Endodermal cell (in vitro differentiated cells): ENCODE measurements at regions not wholly inside any gene's neighbourhood (a gene's known extent, or its start where the extent isn't known, plus 50 kb on each side); places are given as distances from the start of the nearest gene placed in this dataset.

Experiments used
- DNase-seq: peaks from one replicate; pipeline ENCODE4 v3.0.0-alpha.2; 2017
- H3K27ac ChIP-seq: 2 replicates; pipeline ENCODE4 v1.5.1; 2013; ENCODE audit warnings: mild to moderate bottlenecking, low read depth, low read length, moderate library complexity
- H3K27me3 ChIP-seq: 2 replicates; pipeline ENCODE4 v1.6.1; 2013; ENCODE audit warnings: mild to moderate bottlenecking, low read length, moderate library complexity; ENCODE audit not compliant: insufficient read depth, control insufficient read depth, poor library complexity, severe bottlenecking
- H3K36me3 ChIP-seq: 2 replicates; pipeline ENCODE4 v1.7.0; 2013; ENCODE audit warnings: mild to moderate bottlenecking, low read length, moderate library complexity; ENCODE audit not compliant: control insufficient read depth, insufficient read depth
- H3K4me1 ChIP-seq: one replicate; pipeline ENCODE4 v1.7.0; 2013; ENCODE audit warnings: low read length; ENCODE audit not compliant: control insufficient read depth, insufficient read depth
- H3K4me3 ChIP-seq: 2 replicates; pipeline ENCODE4 v1.5.1; 2013; ENCODE audit warnings: mild to moderate bottlenecking, low read length, moderate library complexity
- H3K9ac ChIP-seq: 2 replicates; pipeline ENCODE4 v1.6.1; 2013; ENCODE audit warnings: mild to moderate bottlenecking, low read length, moderate library complexity; ENCODE audit not compliant: poor library complexity, severe bottlenecking; ENCODE audit errors: extremely low read depth
- H3K9me3 ChIP-seq: 2 replicates; pipeline ENCODE4 v1.6.1; 2013; ENCODE audit warnings: mild to moderate bottlenecking, low read length, moderate library complexity; ENCODE audit not compliant: control insufficient read depth
- H3K27ac Mint-ChIP-seq: 2 replicates; pipeline ENCODE4 v1.8.0; 2020; ENCODE audit warnings: mixed read lengths
- H3K27me3 Mint-ChIP-seq: 2 replicates; pipeline ENCODE4 v1.8.0; 2021; ENCODE audit warnings: mild to moderate bottlenecking, mixed read lengths; ENCODE audit not compliant: insufficient read depth
- H3K36me3 Mint-ChIP-seq: 2 replicates; pipeline ENCODE4 v1.8.0; 2020; ENCODE audit warnings: low read depth, mixed read lengths
- H3K4me1 Mint-ChIP-seq: 2 replicates; pipeline ENCODE4 v1.8.0; 2020; ENCODE audit warnings: mixed read lengths
- H3K4me3 Mint-ChIP-seq: 2 replicates; pipeline ENCODE4 v1.8.0; 2020; ENCODE audit warnings: mild to moderate bottlenecking, moderate library complexity, mixed read lengths
- H3K9me3 Mint-ChIP-seq: 2 replicates; pipeline ENCODE4 v1.8.0; 2020; ENCODE audit warnings: mild to moderate bottlenecking, mixed read lengths
- WGBS, 2 experiments: methylation state at CpG; one replicate each; pipeline versions ENCODE4 v1.1.5 to v1.1.7; 2013; ENCODE audit warnings: missing lambda C conversion rate in 2 of 2, mixed read lengths in 1 of 2; ENCODE audit not compliant: insufficient coverage in 1 of 2, insufficient read length in 1 of 2; 5-methylcytosine and 5-hydroxymethylcytosine counted together
- TF ChIP-seq, protein P1 (sequence below): fragments of 200-600 bp; sonication (generic); conservative IDR thresholded peaks from 2 replicates; pipeline ENCODE4 v1.5.0; 2021; ENCODE audit warnings: antibody characterized with exemption, mild to moderate bottlenecking

DNA sequence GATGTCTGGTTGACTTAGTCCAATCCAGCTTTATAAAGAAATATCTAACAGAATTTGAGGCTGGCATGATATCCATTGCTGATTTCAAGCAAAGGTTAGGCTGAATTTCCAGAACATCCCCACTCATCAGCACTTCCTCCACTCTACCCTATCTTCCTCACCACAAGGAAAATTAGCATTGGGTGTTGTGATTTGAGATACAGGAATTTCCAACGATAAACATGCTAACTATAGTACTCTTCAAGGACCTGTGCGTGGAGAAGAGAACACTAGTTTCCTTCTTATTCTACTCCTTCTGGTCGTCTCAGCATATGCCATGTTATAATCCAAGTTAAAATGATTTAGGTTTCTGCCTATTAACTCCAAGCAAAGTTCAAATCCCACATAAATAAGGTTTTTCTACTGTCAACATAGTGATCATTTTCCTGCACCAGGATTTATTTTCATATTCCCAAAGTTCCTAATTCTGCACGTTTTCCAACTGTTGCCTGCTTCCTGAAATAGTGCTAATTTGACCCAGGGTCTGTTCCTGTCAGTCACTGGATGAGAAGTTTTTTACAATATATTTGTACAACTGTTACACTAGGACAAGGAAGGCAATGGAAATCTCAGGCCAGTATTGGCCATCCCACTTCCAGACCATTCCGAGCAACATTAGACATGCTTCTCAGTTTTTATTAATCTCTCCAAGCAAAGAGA, 177.6 kb upstream of the EDNRA start:
- no peak overlapping the region for H3K4me3 ChIP-seq
- no peak overlapping the region for H3K27ac ChIP-seq
- 83 to 88% methylated on average over 1 to 5 of the region's 5 CpGs for WGBS, 2 experiments
- no peak overlapping the region for H3K4me3 Mint-ChIP-seq
- H3K9ac ChIP-seq: no peak overlapping the region
- H3K27ac Mint-ChIP-seq: no peak overlapping the region
- H3K27me3 ChIP-seq: no peaks in the 10 kb centered on the region
- DNase-seq: no peak
- no peaks in the 10 kb centered on the region for H3K9me3 Mint-ChIP-seq
- H3K36me3 ChIP-seq: no peaks in the 10 kb centered on the region
- no peaks in the 10 kb centered on the region for H3K4me1 ChIP-seq
- TF ChIP-seq, protein P1, sequence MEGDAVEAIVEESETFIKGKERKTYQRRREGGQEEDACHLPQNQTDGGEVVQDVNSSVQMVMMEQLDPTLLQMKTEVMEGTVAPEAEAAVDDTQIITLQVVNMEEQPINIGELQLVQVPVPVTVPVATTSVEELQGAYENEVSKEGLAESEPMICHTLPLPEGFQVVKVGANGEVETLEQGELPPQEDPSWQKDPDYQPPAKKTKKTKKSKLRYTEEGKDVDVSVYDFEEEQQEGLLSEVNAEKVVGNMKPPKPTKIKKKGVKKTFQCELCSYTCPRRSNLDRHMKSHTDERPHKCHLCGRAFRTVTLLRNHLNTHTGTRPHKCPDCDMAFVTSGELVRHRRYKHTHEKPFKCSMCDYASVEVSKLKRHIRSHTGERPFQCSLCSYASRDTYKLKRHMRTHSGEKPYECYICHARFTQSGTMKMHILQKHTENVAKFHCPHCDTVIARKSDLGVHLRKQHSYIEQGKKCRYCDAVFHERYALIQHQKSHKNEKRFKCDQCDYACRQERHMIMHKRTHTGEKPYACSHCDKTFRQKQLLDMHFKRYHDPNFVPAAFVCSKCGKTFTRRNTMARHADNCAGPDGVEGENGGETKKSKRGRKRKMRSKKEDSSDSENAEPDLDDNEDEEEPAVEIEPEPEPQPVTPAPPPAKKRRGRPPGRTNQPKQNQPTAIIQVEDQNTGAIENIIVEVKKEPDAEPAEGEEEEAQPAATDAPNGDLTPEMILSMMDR: no peak
- H3K36me3 Mint-ChIP-seq: no peaks in the 10 kb centered on the region
- H3K9me3 ChIP-seq: no peaks in the 10 kb centered on the region
- no peaks in the 10 kb centered on the region for H3K4me1 Mint-ChIP-seq
- no peaks in the 10 kb centered on the region for H3K27me3 Mint-ChIP-seq

DNA sequence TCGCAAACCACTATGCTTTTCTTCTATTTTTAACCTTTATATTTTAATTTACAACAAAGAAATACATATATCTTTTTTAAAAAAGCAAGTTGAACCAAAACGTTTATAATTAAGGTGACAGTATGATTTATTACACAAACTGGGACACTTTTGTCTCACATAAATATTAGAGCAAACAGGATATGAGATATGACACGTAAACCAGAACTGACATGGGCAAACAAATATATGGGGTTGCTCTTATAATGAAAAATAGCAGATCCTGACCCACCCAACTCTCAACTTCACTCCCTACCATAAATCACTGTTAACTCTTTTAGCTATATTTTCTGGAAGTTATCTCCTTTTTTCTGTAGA, 177.0 kb upstream of the EDNRA start:
- TF ChIP-seq, protein P1: no peak
- Mint-ChIP-seq H3K27me3 (no peaks in the 10 kb centered on the region), H3K4me1 (no peaks in the 10 kb centered on the region), H3K4me3 (no peak overlapping the region), H3K27ac (no peak overlapping the region), H3K36me3 (no peaks in the 10 kb centered on the region), H3K9me3 (no peaks in the 10 kb centered on the region)
- Histone ChIP-seq H3K27me3 (no peaks in the 10 kb centered on the region), H3K4me1 (no peaks in the 10 kb centered on the region), H3K27ac (no peak overlapping the region), H3K4me3 (no peak overlapping the region), H3K9me3 (no peaks in the 10 kb centered on the region), H3K36me3 (no peaks in the 10 kb centered on the region), H3K9ac (no peak overlapping the region)
- no peak for DNase-seq
- WGBS, 2 experiments: 84% methylated on average over 3 of the region's 3 CpGs; no CpG with 5 or more reads in 1 of the 2 experiments

DNA sequence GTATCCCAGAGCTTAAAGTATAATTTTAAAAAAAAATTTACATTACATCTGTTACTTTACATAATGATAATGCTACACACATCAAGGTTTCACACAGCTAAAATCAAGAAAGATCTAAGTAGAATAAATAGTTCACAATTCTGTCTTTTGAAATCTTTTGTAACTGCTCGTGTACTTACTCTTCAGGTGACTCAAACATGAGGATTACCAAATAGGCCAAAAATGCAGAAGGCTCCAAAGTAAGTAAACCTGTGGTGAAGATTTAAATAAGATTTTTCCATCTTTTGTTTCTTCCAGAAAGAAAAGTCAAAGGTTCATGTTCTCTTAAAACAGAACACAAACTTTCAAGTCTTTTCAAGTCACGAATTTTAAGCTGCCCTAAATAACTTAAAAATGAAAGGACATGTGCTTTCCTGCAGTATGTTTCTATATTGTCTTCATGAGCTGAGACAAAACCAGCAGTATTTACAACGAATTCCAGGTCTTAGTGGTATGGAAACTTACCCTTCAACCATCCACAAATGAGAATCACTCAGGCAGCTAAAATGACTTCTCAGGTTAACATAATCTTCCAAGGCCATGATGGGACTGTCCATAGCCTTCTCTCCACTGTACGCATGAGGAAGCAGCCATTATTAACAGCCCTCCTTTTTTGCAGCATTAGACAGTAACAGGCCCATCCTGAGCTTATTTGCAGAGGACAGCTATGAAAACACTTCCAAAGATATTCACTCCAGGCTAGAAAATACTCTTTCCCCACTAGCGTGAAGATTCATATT, 172.8 kb upstream of the EDNRA start:
- no peak overlapping the region for H3K4me3 Mint-ChIP-seq
- H3K36me3 Mint-ChIP-seq: no peaks in the 10 kb centered on the region
- Histone ChIP-seq H3K36me3 (no peaks in the 10 kb centered on the region), H3K27ac (no peak overlapping the region), H3K9me3 (no peaks in the 10 kb centered on the region), H3K4me1 (no peaks in the 10 kb centered on the region), H3K9ac (no peak overlapping the region), H3K27me3 (no peaks in the 10 kb centered on the region), H3K4me3 (no peak overlapping the region)
- H3K9me3 Mint-ChIP-seq: no peaks in the 10 kb centered on the region
- no peaks in the 10 kb centered on the region for H3K27me3 Mint-ChIP-seq
- no peak overlapping the region for H3K27ac Mint-ChIP-seq
- no peak for DNase-seq
- WGBS, 2 experiments: 87 to 95% methylated on average over 3 to 5 of the region's 5 CpGs
- peaks cover 3% of the 10 kb centered on the region for H3K4me1 Mint-ChIP-seq
- TF ChIP-seq, protein P1: no peak
